ENCODE measurements at regions not wholly inside any gene's neighbourhood (a gene's known extent, or its start where the extent isn't known, plus 50 kb on each side); places are given as distances from the start of the nearest gene placed in this dataset.

DNA sequence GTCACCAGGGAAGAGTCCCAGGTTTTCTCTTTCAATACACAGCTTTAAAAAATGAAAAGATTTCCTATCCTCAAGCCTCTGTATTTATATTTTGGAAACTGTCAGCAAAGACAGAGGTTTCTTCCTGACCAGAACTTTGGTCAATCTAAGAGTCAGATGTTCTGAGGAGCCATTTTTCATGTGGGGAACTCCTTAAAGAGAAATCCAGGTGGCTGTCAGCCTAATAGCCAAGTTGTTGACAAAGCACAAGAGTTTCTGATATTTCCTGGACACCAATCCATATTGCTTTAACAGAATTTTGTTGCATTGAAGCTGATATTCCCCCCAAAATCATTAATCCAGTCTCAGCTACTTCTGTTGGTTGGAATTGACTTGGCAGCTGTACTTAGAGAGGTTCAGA, 318.6 kb upstream of the NFIA start:
- Histone ChIP-seq H3K4me3 (ENCODE audit: extremely low read depth in 1 of 4, insufficient read depth in 2 of 4, low read depth in 3 of 4, low read length in 4 of 4) (no peak overlapping the region), H3K4ac (replicated peaks; ENCODE audit: insufficient read length, low read depth, low read length) (no peak overlapping the region), H2AFZ (ENCODE audit: low read length) (no peak overlapping the region), H4K20me1 (replicated peaks in 1 of 2; ENCODE audit: control insufficient read depth in 1 of 2, insufficient read depth in 2 of 2, low read length in 2 of 2) (no peaks in the 10 kb centered on the region), H3K18ac (ENCODE audit: extremely low read depth, low read length) (no peak overlapping the region), H3K27me3 (replicated peaks in 1 of 4; ENCODE audit: control insufficient read depth in 3 of 4, extremely low read depth in 1 of 4, insufficient read depth in 3 of 4, low read length in 3 of 4) (no peaks in the 10 kb centered on the region; a peak in 1 of 7 replicates), H2BK120ac (replicated peaks; ENCODE audit: low read depth, low read length) (no peak overlapping the region), H2BK12ac (ENCODE audit: low read depth, low read length) (no peak overlapping the region), H3K23me2 (ENCODE audit: low read depth, low read length) (no peaks in the 10 kb centered on the region; the same call in 1 of the 2 replicates), H3K27ac (ENCODE audit: low read depth, low read length) (no peak overlapping the region), H3K9ac (replicated peaks in 1 of 4; ENCODE audit: extremely low read depth in 1 of 4, low read depth in 3 of 4, low read length in 3 of 4) (no peak overlapping the region), H3K79me1 (ENCODE audit: low read depth, low read length) (no peaks in the 10 kb centered on the region), H2BK5ac (ENCODE audit: low read depth, low read length) (no peak overlapping the region), H4K8ac (ENCODE audit: extremely low read depth, insufficient read depth, low read length) (no peak overlapping the region), H3K23ac (ENCODE audit: insufficient read length) (no peak overlapping the region), H3K56ac (replicated peaks; ENCODE audit: insufficient read length, low read depth, low read length) (no peak overlapping the region), H2AK5ac (ENCODE audit: low read depth, low read length) (no peak overlapping the region), H2BK20ac (ENCODE audit: low read length) (no peak overlapping the region), H3K14ac (ENCODE audit: insufficient read length) (no peak overlapping the region), H3K36me3 (ENCODE audit: control insufficient read depth in 2 of 4, insufficient read depth in 4 of 4, low read length in 3 of 4) (no peaks in the 10 kb centered on the region), H3K4me1 (replicated peaks in 1 of 4; ENCODE audit: control insufficient read depth in 3 of 4, insufficient read depth in 4 of 4, low read length in 3 of 4) (no peaks in the 10 kb centered on the region), H3K79me2 (ENCODE audit: control insufficient read depth in 1 of 2, insufficient read depth in 2 of 2, low read length in 2 of 2) (no peaks in the 10 kb centered on the region), H3K9me3 (ENCODE audit: insufficient read depth in 2 of 2, low read depth in 1 of 2, low read length in 1 of 2) (no peaks in the 10 kb centered on the region), H3K4me2 (ENCODE audit: insufficient read depth in 1 of 2, low read depth in 2 of 2, low read length in 2 of 2) (no peak overlapping the region), H4K91ac (replicated peaks; ENCODE audit: insufficient read length, low read length) (no peak overlapping the region), H2BK15ac (ENCODE audit: low read length) (no peak overlapping the region), H4K5ac (ENCODE audit: insufficient read length, low read depth, low read length) (no peak overlapping the region)
- ChIA-PET POLR2A (ENCODE audit: partially characterized antibody) (no interaction called here), CTCF (ENCODE audit: partially characterized antibody) (interaction anchor here (0.6 to 2.6 kb wide), 6 partner anchors 8 to 606 kb away, joined by 3 to 23 read pairs (median 12); no protein-coding TSS in a partner anchor)
- TF ChIP-seq SP4 (IDR thresholded peaks at IDR 0.05; ENCODE audit: low read length) (no peak), HDAC6 (IDR thresholded peaks at IDR 0.05; ENCODE audit: low read depth, low read length) (no peak), CHD1 (IDR thresholded peaks at IDR 0.05; ENCODE audit: low read depth, low read length) (no peak), PHF8 (conservative IDR thresholded peaks at IDR 0.05; ENCODE audit: low read depth, low read length) (no peak), CTBP2 (IDR thresholded peaks at IDR 0.05; ENCODE audit: borderline replicate concordance, insufficient read depth, insufficient read length, low read length) (no peak), SIX5 (IDR thresholded peaks at IDR 0.05; ENCODE audit: low read depth, low read length) (no peak), TBP (IDR thresholded peaks at IDR 0.05; ENCODE audit: low read depth, low read length) (no peak), BACH1 (IDR thresholded peaks at IDR 0.05; ENCODE audit: low read length) (no peak), NRF1 (IDR thresholded peaks at IDR 0.05; ENCODE audit: low read depth, low read length) (no peak), KDM4A (IDR thresholded peaks at IDR 0.05; ENCODE audit: low read depth, low read length, severe bottlenecking) (no peak), EGR1 (IDR thresholded peaks at IDR 0.05; ENCODE audit: borderline replicate concordance, low read depth, low read length) (no peak), MAFK (IDR thresholded peaks at IDR 0.05; ENCODE audit: low read depth, low read length) (no peak), BRCA1 (IDR thresholded peaks at IDR 0.05; ENCODE audit: low read depth, low read length) (no peak), EP300 (IDR thresholded peaks at IDR 0.05; ENCODE audit: borderline replicate concordance in 1 of 2, low read depth in 2 of 2, low read length in 2 of 2) (no peak)
- no peak for FAIRE-seq
- no peak for DNase-seq (ENCODE audit: low read depth in 1 of 2, low spot score in 2 of 2)
